ENCODE measurements at regions not wholly inside any gene's neighbourhood (a gene's known extent, or its start where the extent isn't known, plus 50 kb on each side); places are given as distances from the start of the nearest gene placed in this dataset.
"Not testable (repeated sequence)": the region's sequence is repeated elsewhere in the genome, so short reads cannot be mapped to it uniquely, and the experiment has no call there.

DNA sequence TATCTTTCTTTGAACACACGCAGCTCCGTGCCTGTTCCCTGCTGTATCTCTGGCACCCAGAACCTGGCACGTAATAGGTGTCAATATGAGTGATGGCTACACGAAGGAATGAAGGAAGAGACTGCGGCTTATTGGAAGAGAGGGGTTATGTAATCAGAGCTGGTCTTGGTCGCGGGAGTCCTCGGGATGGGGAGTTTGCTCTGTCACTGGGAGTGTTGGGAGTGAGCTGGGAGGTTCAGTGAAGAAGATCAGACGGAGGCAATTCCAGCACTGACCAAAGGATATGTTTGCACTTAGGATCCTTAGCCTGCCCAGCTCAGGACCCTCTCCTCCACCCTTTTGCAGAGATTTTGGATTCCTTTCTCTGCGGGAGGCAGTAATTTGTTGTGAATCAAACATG lies 709.1 kb downstream of the PTPRU start:
- DNase-seq: no peak

DNA sequence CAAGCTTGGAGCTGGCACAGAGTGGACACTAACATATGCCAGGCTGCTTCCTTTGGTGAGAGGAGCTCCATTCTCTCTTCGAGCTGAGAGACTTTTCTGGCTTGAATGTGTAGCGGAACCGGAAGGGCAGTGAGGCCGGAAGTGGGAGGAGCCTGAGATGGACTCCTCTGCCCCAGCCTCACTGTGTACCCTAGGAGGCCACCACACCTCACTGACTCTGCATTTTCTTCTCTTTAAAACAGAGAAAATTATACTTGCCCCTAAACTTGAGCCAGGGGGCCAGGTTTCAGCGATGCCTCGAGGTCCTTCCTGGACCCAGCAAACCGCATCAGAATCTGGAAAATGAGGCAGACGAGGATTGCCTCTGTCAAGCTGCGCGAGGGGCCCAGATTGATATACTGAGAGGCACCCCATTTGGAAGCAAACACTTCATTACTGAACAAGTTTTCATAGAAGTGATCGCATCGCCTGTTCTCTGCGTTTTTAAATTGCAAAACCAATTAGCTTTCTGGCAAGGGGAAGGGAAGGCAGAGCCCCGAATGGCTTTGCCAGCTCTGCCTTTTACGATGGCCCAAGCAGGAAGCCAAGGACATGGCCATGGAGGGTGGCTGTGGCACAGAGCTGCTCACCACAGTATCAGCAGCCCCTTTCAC lies 708.1 kb downstream of the PTPRU start:
- DNase-seq: no peak

DNA sequence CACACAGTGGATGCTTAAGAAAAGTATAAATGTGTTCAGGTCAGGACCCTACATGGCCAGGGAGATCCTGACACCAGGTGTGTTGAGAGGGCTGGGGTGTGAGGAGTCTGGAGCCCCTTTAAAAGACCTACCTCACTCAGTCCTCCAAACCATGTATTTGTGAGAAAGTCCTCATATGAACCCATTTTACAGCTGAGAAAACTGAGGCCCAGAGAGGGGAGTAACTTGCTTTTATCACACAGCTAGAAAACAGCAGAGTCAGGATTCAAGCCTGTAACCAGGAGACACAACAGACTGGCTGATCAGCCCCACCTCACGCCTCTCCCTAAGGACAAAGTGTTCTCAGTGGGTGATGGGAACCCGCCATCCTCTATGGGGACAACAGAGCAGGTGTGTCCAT lies 706.7 kb downstream of the PTPRU start:
- DNase-seq: no peak

DNA sequence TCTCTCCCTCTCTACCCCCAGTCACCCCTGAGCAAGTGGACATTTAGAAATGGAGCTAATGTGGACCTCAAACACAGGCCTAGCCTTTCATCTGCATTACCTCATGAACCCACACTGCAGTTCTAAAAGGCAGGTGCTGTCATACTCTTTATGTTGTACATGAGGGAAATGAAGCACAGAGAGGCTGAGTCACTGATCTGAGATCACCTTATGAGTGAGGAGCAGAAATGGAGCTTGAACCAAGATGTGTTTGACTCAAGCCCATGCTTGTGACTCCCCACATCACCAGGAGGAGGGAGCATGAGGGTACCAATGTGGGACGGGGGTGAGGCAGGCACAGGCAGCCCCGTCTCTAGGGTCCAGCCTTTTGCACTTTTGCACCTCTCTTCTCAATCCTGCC lies 702.8 kb downstream of the PTPRU start:
- DNase-seq: no peak

DNA sequence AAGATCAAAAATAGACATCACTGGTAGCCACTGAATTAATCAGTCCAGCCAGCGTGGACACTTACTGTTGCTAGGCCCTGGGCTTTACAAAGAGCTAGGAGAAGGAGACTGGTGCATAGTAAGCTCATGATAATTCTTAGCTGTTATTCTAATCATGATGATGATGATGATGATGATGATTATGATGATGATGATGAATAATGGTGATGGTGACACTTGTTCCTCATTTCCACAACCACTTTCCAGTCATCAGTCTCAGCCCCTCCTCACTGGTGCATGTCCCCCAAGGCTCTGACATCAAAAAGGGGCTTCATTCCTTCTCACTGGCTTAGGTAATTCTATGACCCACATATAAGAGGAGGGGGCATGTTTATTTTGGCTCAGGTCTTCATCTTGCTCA lies 701.0 kb downstream of the PTPRU start:
- no peak for DNase-seq

DNA sequence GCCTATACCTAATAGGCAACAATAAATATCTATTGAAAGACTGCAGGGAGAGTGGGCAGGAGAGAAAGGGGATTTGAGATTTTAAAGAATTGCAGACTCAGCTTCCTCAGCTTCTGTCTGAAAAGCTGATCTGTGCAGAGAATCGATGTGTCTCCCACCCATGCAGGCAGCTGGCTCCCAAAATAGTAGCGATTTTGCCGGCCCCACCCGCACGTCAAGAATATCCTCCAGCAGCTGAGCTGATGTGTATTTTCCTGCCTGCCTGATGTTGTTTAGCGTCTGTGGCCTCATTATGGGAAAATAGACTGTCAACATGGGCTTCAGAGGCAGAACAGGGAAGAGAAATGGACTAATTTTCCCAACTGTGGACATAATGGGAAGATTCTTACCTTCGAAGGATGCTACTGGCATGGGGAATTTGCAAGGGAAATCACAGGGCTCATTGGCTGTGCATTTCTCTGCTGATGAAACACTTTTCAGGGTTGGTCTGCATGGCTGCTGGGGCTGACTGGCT lies 699.8 kb downstream of the PTPRU start:
- DNase-seq: no peak

DNA sequence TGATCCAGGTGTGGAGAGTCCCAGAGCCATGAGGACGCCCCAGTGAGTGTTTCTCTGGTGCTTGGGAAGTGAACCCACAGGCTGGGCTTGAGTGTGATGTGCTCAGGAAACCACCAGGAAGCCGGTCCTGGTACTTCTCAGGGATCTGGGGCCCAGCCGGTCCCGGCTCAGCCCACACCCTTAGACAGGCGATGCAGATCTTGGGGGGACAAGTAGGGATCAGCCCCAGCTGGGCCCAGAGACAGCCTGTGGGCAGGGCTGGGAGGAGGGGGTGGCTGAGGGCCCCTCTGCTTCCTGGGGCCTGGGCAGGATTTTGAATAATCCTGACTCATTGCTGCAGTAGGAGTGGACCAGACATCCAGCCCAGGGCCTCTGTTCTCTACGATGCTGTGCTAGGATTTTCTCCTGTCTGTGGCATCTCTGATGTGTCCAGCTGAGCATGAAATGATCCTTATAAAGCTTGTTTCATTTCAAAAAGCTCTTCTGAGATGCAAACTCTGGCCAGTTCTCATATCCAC lies 698.0 kb downstream of the PTPRU start:
- DNase-seq: no peak

DNA sequence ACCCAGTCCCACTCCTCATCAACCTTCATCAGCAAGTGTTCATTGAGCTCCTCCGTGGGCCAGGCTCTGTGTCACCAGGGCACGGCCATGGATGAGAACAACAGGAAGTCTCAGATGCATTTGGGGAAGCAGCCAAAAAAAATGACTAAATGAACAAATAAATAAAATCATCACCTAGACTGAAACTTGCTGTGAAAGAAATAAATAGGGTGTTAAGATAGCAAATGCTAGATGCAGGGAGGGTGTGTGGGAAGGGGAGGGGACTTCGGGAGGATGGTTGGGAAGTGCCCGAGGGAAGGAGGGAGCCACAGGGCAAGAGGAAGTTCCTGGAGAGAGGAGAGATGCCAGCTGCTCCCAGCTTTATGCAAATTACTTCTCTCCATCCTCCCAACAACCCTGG lies 696.7 kb downstream of the PTPRU start:
- DNase-seq: no peak

DNA sequence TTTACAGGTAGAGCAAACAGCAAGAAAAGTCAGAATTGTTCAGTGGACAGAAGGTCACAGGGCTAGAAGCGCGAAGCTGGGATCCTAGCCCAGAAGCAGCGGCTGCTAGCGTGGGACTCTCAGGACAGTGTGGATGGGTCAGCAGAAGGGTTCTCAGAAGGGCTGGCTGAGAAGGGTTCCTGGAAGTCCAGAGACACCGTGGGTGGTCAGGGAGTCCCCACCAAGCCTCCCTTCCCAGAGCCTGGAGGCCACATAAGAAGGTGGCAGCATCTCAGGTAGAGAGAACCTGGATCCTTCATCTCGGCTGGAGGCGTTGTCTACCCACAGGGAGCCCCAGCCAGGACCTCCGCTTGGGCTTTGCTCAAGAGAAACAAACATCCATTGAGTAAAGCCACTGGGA lies 696.3 kb downstream of the PTPRU start:
- DNase-seq: no peak

DNA sequence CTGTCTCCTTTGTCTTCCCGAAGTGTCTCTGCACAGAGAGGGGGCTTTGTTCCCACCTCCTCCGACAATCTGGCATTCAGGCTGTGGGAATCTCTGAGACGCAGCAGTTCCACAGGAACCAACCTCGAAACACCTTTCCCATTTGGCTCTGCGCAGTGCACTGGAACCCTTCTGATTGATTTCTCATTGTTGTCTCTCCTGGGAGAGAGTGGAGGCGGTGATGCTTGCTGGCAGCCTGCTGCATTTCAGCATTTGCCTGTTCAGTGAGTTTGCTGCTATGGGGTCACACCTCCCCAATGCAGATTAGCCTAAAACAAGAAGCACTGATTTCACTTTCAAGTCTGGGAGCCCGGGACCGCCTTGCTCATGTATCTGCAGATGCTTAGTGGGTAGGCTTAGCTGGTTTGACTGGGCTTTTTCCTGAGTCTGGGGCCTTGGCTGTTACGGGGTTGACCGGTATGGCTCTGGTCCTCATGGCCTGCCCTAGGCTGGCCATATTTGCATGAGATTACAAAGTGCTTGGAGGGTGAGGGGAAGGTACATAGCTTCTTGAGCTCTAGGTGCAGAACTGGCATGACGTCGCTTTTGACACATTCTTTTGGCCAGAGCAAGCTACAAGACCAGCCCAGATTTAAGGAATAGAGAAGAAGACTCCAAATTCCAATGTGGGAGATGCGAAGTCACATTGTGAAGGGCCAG lies 695.3 kb downstream of the PTPRU start:
- DNase-seq: no peak

DNA sequence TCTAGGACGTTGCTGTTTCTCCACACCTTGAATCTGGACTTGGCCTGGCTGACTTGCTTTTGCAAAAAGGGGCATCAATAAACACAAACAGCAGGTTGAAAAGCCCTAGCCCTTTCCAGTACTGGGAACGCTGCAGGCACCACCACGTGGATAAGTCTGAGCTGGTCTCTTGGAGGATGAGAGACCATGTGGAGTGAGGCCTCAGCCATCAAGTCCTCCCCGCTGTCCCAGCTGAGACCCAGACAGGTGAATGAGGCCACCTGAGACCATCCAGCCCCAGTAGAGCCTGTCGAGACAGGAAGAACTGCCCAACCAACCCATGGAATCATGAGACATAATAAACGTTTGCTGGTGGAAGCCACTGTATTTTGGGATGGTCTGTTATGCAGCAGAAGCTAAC lies 688.7 kb downstream of the PTPRU start:
- no peak for DNase-seq

DNA sequence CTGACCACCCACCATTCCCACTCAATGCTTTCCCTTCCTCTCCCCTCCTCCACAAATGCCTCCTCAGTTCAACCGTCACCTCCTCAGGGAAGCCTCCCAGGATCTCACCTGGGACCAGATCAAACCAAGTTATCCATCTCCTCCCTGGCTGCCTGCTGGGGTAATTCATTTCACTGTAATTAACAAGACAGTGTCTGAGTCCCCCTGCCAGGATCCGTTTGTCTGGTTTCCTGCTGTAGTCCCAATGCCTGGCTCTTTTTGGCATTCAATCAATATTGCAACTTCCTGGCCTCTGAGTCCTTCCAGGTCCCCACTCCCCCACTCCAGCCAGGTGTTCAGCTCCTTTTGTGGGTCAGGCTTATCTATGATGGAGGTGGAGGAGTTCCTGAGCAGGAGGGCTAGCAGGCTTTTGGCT lies 687.7 kb downstream of the PTPRU start:
- no peak for DNase-seq

DNA sequence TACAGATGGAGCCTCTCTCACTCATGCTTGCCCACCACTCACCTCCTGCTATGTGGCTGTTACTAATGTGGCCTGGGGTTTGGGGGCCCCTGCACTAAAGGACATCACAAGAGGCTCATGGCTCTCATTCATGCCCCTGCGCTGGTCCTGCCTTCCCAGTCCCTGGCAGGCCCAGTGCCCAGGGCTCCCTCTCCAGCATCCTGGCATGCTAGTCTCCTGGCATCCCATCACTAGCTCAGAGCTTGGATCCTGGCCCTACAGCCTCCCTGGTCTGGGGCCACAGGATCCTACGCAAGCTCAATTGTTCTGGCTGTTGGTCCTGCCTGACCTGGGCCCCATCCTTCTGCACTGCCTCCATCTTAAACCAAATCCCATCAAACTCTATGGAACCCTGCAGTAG lies 685.4 kb downstream of the PTPRU start:
- DNase-seq: no peak

DNA sequence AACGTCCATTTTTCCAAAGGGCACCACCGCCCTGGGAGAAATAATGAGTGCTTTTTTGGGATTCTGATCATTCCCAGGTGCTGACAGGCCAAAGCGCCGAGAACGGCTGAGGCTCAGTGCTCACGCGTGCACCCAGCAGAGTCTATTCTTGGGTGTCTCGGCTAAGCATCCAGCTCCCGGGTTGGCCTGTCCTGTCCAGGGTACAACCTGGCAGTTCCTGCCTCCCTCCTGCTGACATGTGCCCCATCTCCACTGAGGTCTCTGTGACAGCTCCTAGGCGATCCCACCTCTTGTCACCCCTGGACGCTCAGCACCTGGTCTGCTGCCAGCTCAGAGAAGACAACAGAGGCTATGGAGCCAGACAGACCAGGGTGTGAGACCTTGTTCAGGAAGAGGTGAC lies 684.5 kb downstream of the PTPRU start:
- DNase-seq: no peak

DNA sequence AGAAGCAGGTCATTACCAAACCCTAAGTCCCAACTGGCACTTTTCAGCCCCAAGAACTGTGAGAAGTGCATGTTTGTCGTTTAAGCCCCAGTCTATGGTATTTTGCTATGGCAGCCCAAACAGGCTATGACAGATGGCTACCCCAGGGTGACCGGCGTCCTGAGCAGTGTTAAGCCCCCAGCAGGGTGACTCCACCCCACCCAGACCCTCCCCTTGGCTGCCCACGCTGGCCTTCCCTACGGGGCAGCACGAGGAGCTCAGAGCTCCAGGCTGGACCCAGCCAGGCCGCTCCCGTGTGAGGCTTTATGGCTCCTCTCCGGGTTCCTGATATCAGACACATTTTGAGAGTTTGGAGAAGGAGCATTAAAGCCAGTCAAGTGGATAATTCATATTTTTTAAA lies 684.0 kb downstream of the PTPRU start:
- no peak for DNase-seq

DNA sequence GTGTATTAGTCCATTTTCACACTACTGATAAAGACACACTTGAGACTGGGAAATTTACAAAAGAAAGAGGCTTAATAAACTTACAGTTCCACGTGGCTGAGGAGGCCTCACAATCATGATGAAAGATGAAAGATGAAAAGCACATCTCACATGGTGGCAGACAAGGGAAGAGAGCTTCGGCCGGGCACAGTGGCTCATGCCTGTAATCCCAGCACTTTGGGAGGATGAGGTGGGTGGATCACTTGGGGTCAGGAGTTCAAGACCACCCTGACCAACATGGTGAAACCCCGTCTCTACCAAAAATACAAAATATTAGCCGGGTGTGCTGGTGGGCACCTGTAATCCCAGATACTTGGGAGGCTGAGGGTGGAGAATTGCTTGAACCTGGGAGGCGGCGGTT lies 682.7 kb downstream of the PTPRU start:
- not testable (repeated sequence) for DNase-seq

DNA sequence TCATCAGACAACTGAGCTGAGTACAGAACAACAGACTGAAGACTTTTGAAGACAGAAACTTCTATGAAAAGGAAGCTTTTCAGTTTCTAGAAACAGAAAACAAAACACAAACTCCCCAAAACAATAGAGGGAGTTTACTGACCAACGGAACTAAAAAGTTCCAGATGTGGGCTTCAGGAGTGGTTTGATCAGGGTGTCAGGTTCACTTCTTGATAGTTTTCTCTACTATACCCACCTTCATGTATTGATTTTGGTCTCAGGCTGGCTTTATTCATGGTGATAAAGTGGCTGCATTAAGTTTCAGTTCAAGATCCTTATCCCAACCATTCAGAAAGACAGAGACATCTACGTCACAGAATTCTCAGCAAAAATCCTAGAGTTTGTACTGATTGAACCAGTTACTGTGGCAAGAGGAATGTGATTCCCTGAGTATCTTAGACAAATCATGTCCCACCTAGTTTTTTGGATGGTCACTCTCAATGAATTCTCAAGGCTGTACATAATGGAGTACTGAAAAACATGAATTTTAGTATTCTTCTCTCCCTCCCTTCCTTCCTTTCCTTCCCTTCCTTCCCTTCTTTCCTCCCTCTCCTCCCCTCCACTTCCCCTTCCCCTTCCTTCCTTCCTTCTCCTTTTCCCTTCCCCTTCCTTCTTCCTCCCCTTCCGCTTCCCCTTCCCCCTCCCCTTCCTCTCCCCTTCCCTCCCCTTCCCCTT lies 680.5 kb downstream of the PTPRU start:
- DNase-seq: no peak

DNA sequence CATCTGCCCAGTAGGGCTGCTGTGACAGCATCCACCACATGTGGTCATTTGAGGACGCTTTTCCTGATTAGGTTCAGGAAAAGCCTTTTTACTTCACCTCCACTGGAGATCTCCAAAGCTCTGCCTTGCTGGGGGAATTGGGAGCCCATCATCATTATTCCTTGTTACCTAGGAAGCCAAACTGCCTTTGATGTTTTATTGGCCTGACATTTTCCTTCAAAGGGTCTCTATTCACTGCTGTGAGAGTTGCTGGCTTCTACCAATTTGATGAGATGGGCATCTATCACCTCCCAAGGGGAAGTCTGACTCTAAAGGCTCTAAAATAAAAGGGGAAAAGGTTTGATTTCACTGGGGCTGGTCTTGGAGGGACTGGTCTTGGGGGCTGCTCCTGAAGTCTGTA lies 678.6 kb downstream of the PTPRU start:
- no peak for DNase-seq

DNA sequence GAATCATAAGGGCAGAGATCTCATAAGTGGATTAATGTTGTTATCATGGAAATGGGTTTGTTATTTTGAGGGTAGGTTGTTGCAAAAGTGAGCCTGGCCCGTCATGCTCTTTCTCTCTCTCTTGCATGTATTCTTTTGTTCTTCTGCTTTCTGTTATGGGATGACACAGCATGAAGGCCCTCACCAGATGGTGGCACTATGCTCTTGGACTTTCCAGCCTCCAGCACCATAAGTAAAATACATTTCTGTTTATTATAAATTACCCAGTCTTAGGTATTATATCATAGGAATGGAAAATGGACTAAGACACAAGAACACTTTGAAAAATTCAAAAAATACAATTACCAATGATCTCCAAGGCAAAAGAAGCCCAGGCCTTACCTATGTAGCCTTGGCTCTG lies 676.1 kb downstream of the PTPRU start:
- no peak for DNase-seq

DNA sequence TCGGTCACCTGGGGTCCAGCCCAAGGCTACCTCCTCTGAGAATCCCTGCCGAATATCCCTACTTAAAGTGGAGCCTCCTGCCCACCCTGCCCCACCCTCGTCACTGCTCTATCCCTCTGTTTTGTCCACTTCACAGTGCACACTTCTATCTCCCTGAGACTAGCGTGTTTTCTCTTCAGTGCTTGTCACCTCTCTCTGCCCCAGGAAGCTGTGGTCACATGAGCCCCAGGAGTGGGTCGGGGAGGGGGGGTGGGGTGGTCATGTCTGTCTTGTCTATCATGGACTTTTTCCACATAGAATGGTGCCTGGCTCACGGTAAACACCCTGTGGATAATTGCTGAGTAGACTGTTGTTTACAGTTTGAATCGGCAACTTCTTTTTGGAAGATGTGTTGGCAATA lies 673.6 kb downstream of the PTPRU start:
- DNase-seq: no peak

DNA sequence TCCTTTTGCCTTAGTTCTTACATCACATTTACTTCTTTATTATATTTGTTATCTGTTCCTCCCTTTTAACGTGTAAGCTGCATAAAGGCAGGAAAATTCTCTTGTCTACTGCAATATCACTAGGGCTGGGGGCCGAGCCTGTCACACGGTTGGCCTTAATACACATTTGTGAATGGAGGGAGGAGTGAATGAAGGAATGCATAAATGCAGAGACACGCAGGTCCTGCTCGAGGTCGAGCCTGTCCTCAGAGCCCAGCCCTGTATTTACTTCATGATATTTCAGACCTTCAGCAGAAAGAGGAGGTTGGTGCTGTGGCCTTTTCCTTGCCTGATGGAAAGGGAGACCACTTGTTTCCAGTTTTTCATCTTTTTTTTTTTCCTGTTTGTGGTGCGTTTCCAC lies 671.3 kb downstream of the PTPRU start:
- DNase-seq: no peak

DNA sequence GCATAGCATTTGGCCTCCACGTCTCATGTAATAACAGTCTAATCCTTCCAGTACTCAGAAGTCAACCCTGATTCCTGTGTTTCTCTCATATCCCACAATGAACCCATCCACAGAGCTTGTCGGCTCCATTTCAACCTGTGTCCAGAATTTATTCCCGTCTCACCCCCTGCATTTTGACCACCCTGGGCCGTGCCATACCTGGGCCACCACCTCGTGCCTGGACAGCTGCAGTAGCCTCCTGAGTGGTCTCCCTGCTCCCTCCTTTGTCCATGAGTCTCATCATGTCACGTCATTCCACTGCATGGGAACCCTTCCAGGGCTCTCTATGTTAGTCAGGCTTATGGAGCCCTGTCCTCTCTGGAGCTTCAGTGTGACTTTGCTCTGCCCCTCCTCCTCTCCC lies 670.6 kb downstream of the PTPRU start:
- DNase-seq: no peak

DNA sequence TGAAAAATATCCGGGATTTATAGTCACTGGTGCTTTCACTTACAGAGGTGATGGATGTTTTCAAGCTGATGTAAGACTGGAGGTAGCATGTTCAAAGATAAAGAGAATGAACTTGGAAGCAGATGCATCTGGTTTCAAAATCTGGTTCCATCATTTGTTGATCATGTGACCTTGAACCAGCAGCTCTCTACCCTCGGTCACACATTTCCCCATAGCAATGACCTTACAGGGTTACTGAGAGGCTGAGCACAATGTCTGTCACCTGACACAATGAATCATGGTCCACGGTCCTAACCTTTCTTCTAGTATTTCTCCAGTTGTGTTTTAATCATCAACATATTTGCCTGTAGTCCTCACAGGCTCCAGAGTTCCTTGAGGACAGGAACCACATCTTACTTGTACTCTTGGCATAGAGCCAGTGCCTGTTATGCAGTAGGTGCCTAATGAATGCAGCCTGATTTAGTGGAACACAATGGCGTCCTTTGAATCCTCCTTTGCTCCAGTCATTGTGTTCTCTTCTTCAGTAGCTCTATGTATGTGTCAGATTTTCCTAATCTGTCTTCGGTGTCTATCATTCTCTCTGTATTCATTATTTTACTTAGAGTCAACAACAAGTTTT lies 667.3 kb downstream of the PTPRU start:
- no peak for DNase-seq

All from NCI-H524 treated with DMSO at 0.1 percent for 48 hours (cell line).